Mesenchymal stem cell (in vitro differentiated cells and primary cell): ENCODE measurements at regions not wholly inside any gene's neighbourhood (a gene's known extent, or its start where the extent isn't known, plus 50 kb on each side); places are given as distances from the start of the nearest gene placed in this dataset.

Experiments used
- DNase-seq: peaks from one replicate; pipeline ENCODE4 v3.0.0-alpha.2; 2013
- H2AFZ ChIP-seq: one replicate; pipeline ENCODE4 v1.6.1; 2013; ENCODE audit warnings: low read depth, mild to moderate bottlenecking, control low read depth, inconsistent platforms, low read length, moderate library complexity
- H2AK5ac ChIP-seq: 2 replicates; pipeline ENCODE4 v1.6.1; 2013; ENCODE audit warnings: low read length, moderate library complexity, mild to moderate bottlenecking, inconsistent platforms; ENCODE audit not compliant: severe bottlenecking
- H2BK120ac ChIP-seq: one replicate; pipeline ENCODE4 v1.6.1; 2013; ENCODE audit warnings: low read depth, mild to moderate bottlenecking, inconsistent platforms, low read length, moderate library complexity
- H2BK12ac ChIP-seq, 2 experiments: one replicate each; pipeline ENCODE4 v1.6.1; 2013; ENCODE audit warnings: inconsistent platforms in 2 of 2, low read length in 2 of 2, mild to moderate bottlenecking in 2 of 2, moderate library complexity in 2 of 2, control low read depth in 1 of 2
- H2BK15ac ChIP-seq: one replicate; pipeline ENCODE4 v1.6.1; 2013; ENCODE audit warnings: mild to moderate bottlenecking, low read depth, inconsistent platforms; ENCODE audit not compliant: poor library complexity, severe bottlenecking
- H2BK5ac ChIP-seq: 2 replicates; pipeline ENCODE4 v1.6.1; 2013; ENCODE audit warnings: low read depth, mild to moderate bottlenecking, low read length, control low read depth, inconsistent platforms; ENCODE audit not compliant: poor library complexity, severe bottlenecking
- H3K14ac ChIP-seq, 2 experiments: one replicate each; pipeline ENCODE4 v1.6.1; 2013; ENCODE audit warnings: inconsistent platforms in 2 of 2, low read length in 2 of 2, control low read depth in 1 of 2, mild to moderate bottlenecking in 1 of 2, moderate library complexity in 1 of 2
- H3K18ac ChIP-seq, 2 experiments: one replicate each; pipeline ENCODE4 v1.6.1; 2013; ENCODE audit warnings: inconsistent platforms in 2 of 2, low read length in 2 of 2, control low read depth in 1 of 2, low read depth in 1 of 2, mild to moderate bottlenecking in 1 of 2
- H3K23ac ChIP-seq, 2 experiments: one replicate each; pipeline ENCODE4 v1.6.1; 2013; ENCODE audit warnings: inconsistent platforms in 2 of 2, low read length in 2 of 2, mild to moderate bottlenecking in 2 of 2, moderate library complexity in 2 of 2, control low read depth in 1 of 2
- H3K27ac ChIP-seq: 2 replicates; pipeline ENCODE4 v1.5.1; 2013; ENCODE audit warnings: mild to moderate bottlenecking, moderate library complexity, low read length, control low read depth, inconsistent platforms; ENCODE audit not compliant: poor library complexity, severe bottlenecking
- H3K27me3 ChIP-seq, 2 experiments: 2 replicates each; pipeline versions ENCODE4 v1.6.1 to v1.7.0; 2013; ENCODE audit warnings: low read length in 2 of 2, mild to moderate bottlenecking in 2 of 2, moderate library complexity in 2 of 2, control low read depth in 1 of 2, inconsistent platforms in 1 of 2; ENCODE audit not compliant: control insufficient read depth in 1 of 2, insufficient read depth in 1 of 2
- H3K36me3 ChIP-seq, 2 experiments: 2 replicates each; pipeline versions ENCODE4 v1.6.1 to v1.7.0; 2013; ENCODE audit warnings: low read length in 2 of 2, control low read depth in 1 of 2, inconsistent platforms in 1 of 2, low read depth in 1 of 2, mild to moderate bottlenecking in 1 of 2; ENCODE audit not compliant: insufficient read depth in 2 of 2, control insufficient read depth in 1 of 2
- H3K4ac ChIP-seq, 2 experiments: one replicate each; pipeline ENCODE4 v1.6.1; 2013; ENCODE audit warnings: inconsistent platforms in 2 of 2, low read length in 2 of 2, mild to moderate bottlenecking in 2 of 2, moderate library complexity in 2 of 2, control low read depth in 1 of 2, low read depth in 1 of 2
- H3K4me1 ChIP-seq: 2 replicates; pipeline ENCODE4 v1.6.1; 2013; ENCODE audit warnings: low read depth, low read length, control low read depth; ENCODE audit not compliant: control insufficient read depth, insufficient read depth
- H3K4me2 ChIP-seq: 2 replicates; pipeline ENCODE4 v1.6.1; 2013; ENCODE audit warnings: low read length, mild to moderate bottlenecking, inconsistent platforms; ENCODE audit not compliant: poor library complexity, severe bottlenecking
- H3K4me3 ChIP-seq, 2 experiments: 2 replicates each; pipeline versions ENCODE4 v1.5.1 to v1.7.0; 2013; ENCODE audit warnings: low read length in 2 of 2, mild to moderate bottlenecking in 2 of 2, control low read depth in 1 of 2, low read depth in 1 of 2; ENCODE audit not compliant: insufficient read depth in 1 of 2
- H3K79me1 ChIP-seq: replicated peaks from 2 replicates; pipeline ENCODE4 v1.6.1; 2013; ENCODE audit warnings: mild to moderate bottlenecking, control low read depth, low read length, inconsistent platforms; ENCODE audit not compliant: poor library complexity, severe bottlenecking
- H3K9ac ChIP-seq: 2 replicates; pipeline ENCODE4 v1.7.0; 2013; ENCODE audit warnings: mild to moderate bottlenecking, low read length, moderate library complexity
- H3K9me3 ChIP-seq: 2 replicates; pipeline ENCODE4 v1.7.0; 2013; ENCODE audit warnings: mild to moderate bottlenecking, low read length; ENCODE audit not compliant: control insufficient read depth
- H4K8ac ChIP-seq: one replicate; pipeline ENCODE4 v1.6.1; 2013; ENCODE audit warnings: inconsistent platforms, mild to moderate bottlenecking, low read length, moderate library complexity
- H4K91ac ChIP-seq: one replicate; pipeline ENCODE4 v1.6.1; 2013; ENCODE audit warnings: mild to moderate bottlenecking, low read length, inconsistent platforms
- WGBS: methylation state at CpG from one replicate; pipeline ENCODE4 v1.1.7; 2013; ENCODE audit warnings: mixed read lengths; 5-methylcytosine and 5-hydroxymethylcytosine counted together

DNA sequence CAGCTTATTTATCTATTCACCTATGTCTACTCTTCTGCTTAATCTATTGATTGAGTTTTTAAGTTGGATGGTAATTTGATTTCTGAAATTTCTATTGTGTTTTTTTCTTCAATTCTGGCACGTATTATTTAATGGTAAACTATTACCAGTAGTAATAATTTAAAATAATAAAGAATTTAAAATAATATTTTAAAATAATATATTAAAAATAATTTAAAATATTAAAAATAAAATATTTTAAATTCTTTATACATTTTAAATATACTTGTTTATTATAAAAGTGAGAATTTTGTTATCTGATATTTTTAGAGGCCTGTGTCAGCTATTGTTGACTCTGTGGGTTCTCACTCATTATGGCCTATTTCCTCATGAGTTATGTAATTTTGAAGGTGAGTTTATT is 100.7 kb upstream of the SPATA16 start:
- H3K4me3 ChIP-seq, result no peak overlapping the region
- no peak overlapping the region for H4K8ac ChIP-seq
- H2AFZ ChIP-seq, result no peak overlapping the region
- no peak overlapping the region for H2AK5ac ChIP-seq
- no peak for DNase-seq
- H3K9ac ChIP-seq, result no peak overlapping the region
- no peak overlapping the region for H3K27ac ChIP-seq
- no peaks in the 10 kb centered on the region for H3K4me1 ChIP-seq
- WGBS, result no CpG with 5 or more reads among the region's 1 CpG
- no peak overlapping the region for H2BK15ac ChIP-seq
- H3K36me3 ChIP-seq, result no peaks in the 10 kb centered on the region
- H2BK12ac ChIP-seq, result no peak overlapping the region
- H3K18ac ChIP-seq, result no peak overlapping the region
- no peak overlapping the region for H2BK120ac ChIP-seq
- H3K4ac ChIP-seq, result no peak overlapping the region
- H3K14ac ChIP-seq, result no peak overlapping the region
- H3K79me1 ChIP-seq, result no peaks in the 10 kb centered on the region
- H3K27me3 ChIP-seq, result no peaks in the 10 kb centered on the region
- no peak overlapping the region for H3K4me2 ChIP-seq
- H4K91ac ChIP-seq, result no peak overlapping the region
- H2BK5ac ChIP-seq, result no peak overlapping the region
- H3K23ac ChIP-seq, result no peak overlapping the region
- peaks cover 2% of the 10 kb centered on the region for H3K9me3 ChIP-seq

DNA sequence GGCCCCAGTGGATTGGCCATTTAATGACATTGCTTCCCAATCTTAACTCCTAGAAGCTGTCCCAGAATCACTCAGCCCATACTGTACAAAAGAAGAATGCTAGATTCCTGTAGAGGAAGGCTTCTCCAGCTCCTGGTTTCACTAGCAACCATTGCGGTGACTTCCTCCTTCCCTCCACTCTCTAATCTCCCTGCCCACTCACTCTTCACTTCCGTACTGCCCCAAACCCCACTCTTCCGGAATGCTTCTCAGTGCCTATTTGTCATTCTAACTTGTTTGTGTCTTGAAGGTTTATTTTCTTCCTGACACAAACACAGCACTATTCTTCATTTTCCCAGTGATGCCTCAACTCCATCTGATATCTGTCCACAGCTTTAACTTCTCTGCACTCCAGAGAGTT is 97.1 kb upstream of the SPATA16 start:
- Histone ChIP-seq H3K18ac (no peak overlapping the region), H3K4me1 (no peaks in the 10 kb centered on the region), H4K91ac (no peak overlapping the region), H3K27me3 (no peaks in the 10 kb centered on the region), H3K4me2 (no peak overlapping the region), H2AFZ (no peak overlapping the region), H3K9me3 (no peaks in the 10 kb centered on the region), H2AK5ac (no peak overlapping the region), H3K23ac (no peak overlapping the region), H3K36me3 (no peaks in the 10 kb centered on the region), H3K14ac (no peak overlapping the region), H2BK12ac (no peak overlapping the region), H4K8ac (no peak overlapping the region), H2BK5ac (no peak overlapping the region), H3K4ac (no peak overlapping the region), H3K9ac (no peak overlapping the region), H3K79me1 (no peaks in the 10 kb centered on the region), H2BK120ac (no peak overlapping the region), H2BK15ac (no peak overlapping the region), H3K4me3 (no peak overlapping the region), H3K27ac (no peak overlapping the region)
- WGBS, result 85% methylated on average over 3 of the region's 3 CpGs
- DNase-seq, result no peak

DNA sequence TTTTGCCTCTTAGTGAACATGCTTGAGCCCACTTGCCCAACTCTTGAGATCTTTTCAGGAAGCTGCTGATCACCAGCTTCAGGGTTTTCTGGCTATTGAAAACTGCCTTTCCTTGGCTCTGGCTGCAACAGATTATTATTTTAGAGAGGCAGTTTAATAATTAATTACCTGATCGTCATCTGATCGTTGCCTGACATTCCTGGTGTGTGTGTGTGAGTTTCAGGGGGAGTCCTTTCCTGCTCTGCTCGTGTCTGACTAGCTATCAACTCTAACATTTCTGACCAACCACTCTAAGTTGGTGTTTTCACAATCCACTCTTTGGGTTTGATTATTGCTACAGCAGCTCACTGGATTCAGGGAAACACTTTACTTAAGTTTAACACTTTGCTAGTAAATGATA is 84.3 kb upstream of the SPATA16 start:
- H3K4ac ChIP-seq, result no peak overlapping the region
- no peak overlapping the region for H2BK15ac ChIP-seq
- no peak overlapping the region for H3K23ac ChIP-seq
- no peak overlapping the region for H2BK12ac ChIP-seq
- H3K4me2 ChIP-seq, result no peak overlapping the region
- no peak overlapping the region for H4K91ac ChIP-seq
- H2BK120ac ChIP-seq, result no peak overlapping the region
- H3K14ac ChIP-seq, result no peak overlapping the region
- H3K27me3 ChIP-seq, result no peaks in the 10 kb centered on the region
- no peak overlapping the region for H3K18ac ChIP-seq
- H2AK5ac ChIP-seq, result no peak overlapping the region
- peaks cover 20% of the 10 kb centered on the region for H3K9me3 ChIP-seq
- DNase-seq, result no peak
- no peak overlapping the region for H3K4me3 ChIP-seq
- 65% methylated on average over 3 of the region's 3 CpGs for WGBS
- peaks cover 3% of the 10 kb centered on the region for H3K4me1 ChIP-seq
- H2AFZ ChIP-seq, result no peak overlapping the region
- no peaks in the 10 kb centered on the region for H3K36me3 ChIP-seq
- no peak overlapping the region for H3K27ac ChIP-seq
- H2BK5ac ChIP-seq, result no peak overlapping the region
- H3K79me1 ChIP-seq, result no peaks in the 10 kb centered on the region
- no peak overlapping the region for H4K8ac ChIP-seq
- no peak overlapping the region for H3K9ac ChIP-seq

DNA sequence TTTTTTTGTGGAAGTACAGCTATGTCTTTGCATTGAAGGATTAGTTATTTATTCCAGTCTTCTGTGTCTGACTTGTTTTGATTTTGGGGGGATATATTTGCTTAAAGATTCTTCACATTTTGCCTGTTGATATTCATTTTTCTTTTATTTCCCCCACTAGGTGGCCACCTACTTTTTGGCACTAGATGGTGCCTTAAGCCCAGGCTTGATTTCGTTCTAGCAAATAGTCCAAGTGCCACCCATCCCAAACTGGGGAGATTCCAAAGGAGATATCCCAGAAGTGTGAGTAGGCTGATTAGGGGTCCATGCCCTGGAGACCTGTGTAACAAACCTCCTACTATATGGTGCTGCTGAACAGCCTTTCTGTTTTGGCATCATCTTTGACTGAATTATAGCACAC is 80.0 kb upstream of the SPATA16 start:
- Histone ChIP-seq H3K18ac (no peak overlapping the region), H3K27ac (no peak overlapping the region), H4K8ac (no peak overlapping the region), H3K14ac (no peak overlapping the region), H3K79me1 (no peaks in the 10 kb centered on the region), H3K23ac (no peak overlapping the region), H2BK12ac (no peak overlapping the region), H2AFZ (no peak overlapping the region), H2BK15ac (no peak overlapping the region), H3K27me3 (no peaks in the 10 kb centered on the region), H2AK5ac (no peak overlapping the region), H3K9me3 (peaks cover 26% of the 10 kb centered on the region), H3K4me1 (peaks cover 3% of the 10 kb centered on the region), H2BK5ac (no peak overlapping the region), H4K91ac (no peak overlapping the region), H3K4me2 (no peak overlapping the region), H3K36me3 (no peaks in the 10 kb centered on the region), H2BK120ac (no peak overlapping the region), H3K4ac (no peak overlapping the region), H3K4me3 (no peak overlapping the region), H3K9ac (no peak overlapping the region)
- no CpG with 5 or more reads among the region's 1 CpG for WGBS
- peak; percentile 1 for DNase-seq
